Spleen (tissue), 11 donors: ENCODE measurements at regions not wholly inside any gene's neighbourhood (a gene's known extent, or its start where the extent isn't known, plus 50 kb on each side); places are given as distances from the start of the nearest gene placed in this dataset.
"Not testable (repeated sequence)": the region's sequence is repeated elsewhere in the genome, so short reads cannot be mapped to it uniquely, and the experiment has no call there.

Experiments
- DNase-seq: peaks from one replicate; pipeline ENCODE4 v3.0.0-alpha.2; 2020
- H3K27ac ChIP-seq, 8 donors: fragments of 200-600 bp; sonication (generic) in 7 of 8; 1 replicate in 4 of 8; 2 replicates in 4 of 8; pipeline versions ENCODE4 v1.5.0 to v1.8.0; 2016 to 2021; ENCODE audit warnings: inconsistent platforms in 4 of 8, mild to moderate bottlenecking in 4 of 8, moderate library complexity in 1 of 8
- H3K27me3 ChIP-seq, 7 donors: fragments of 200-600 bp; sonication (generic) in 6 of 7; replicated peaks in 1 of 7; 1 replicate in 4 of 7; 2 replicates in 3 of 7; pipeline versions ENCODE4 v1.5.0 to v1.8.0; 2016 to 2021; ENCODE audit warnings: inconsistent platforms in 3 of 7, mild to moderate bottlenecking in 1 of 7
- H3K36me3 ChIP-seq, 6 donors: fragments of 200-600 bp; sonication (generic) in 5 of 6; 1 replicate in 4 of 6; 2 replicates in 2 of 6; pipeline versions ENCODE4 v1.5.0 to v1.8.0; 2016 to 2021; ENCODE audit warnings: inconsistent platforms in 2 of 6
- H3K4me1 ChIP-seq, 6 donors: fragments of 200-600 bp; sonication (generic) in 5 of 6; 1 replicate in 3 of 6; 2 replicates in 3 of 6; pipeline versions ENCODE4 v1.5.0 to v1.8.0; 2016 to 2021; ENCODE audit warnings: inconsistent platforms in 3 of 6
- H3K4me3 ChIP-seq, 8 donors: fragments of 200-600 bp; sonication (generic) in 7 of 8; 1 replicate in 4 of 8; 2 replicates in 4 of 8; pipeline versions ENCODE4 v1.5.0 to v1.8.0; 2016 to 2021; ENCODE audit warnings: inconsistent platforms in 4 of 8, mild to moderate bottlenecking in 4 of 8, moderate library complexity in 2 of 8
- H3K9me3 ChIP-seq, 8 donors: fragments of 200-600 bp; sonication (generic) in 7 of 8; 1 replicate in 4 of 8; 2 replicates in 4 of 8; pipeline versions ENCODE4 v1.5.0 to v1.8.0; 2016 to 2021; ENCODE audit warnings: inconsistent platforms in 4 of 8
- CTCF ChIP-seq, 11 experiments: fragments of 200-600 bp in 7 of 11; fragments of 450-650 bp in 4 of 11; sonication (generic) in 4 of 11; IDR thresholded peaks in 8 of 11; conservative IDR thresholded peaks in 3 of 11; 1 replicate in 7 of 11; 2 replicates in 4 of 11; pipeline versions ENCODE4 v1.4.0 to v1.8.0; 2016 to 2021; ENCODE audit warnings: antibody characterized with exemption in 11 of 11, inconsistent platforms in 4 of 11, mild to moderate bottlenecking in 1 of 11
- POLR2A ChIP-seq, 3 donors: fragments of 450-650 bp; IDR thresholded peaks; one replicate each; pipeline ENCODE4 v1.5.1; 2017; ENCODE audit warnings: antibody characterized with exemption in 3 of 3, mild to moderate bottlenecking in 1 of 3
- POLR2AphosphoS5 ChIP-seq, 3 donors: sonication (generic); formaldehyde crosslinking; IDR thresholded peaks; one replicate each; pipeline ENCODE4 v1.5.1; 2017; ENCODE audit warnings: antibody characterized with exemption in 3 of 3
- WGBS, 5 donors: extraction: QIAGEN DNeasy Blood & Tissue Kit in 3 of 5; methylation state at CpG; one replicate each; pipeline versions ENCODE4 v1.1.5 to v1.1.7; 2013 to 2018; 5-methylcytosine and 5-hydroxymethylcytosine counted together
- intact Hi-C: fragments of 100-400 bp; cut with DNase I; formaldehyde crosslinking; loops from one replicate; pipeline ENCODE4 v1.15.0; 2023; ENCODE audit warnings: low total_unique reads
- donor health status: healthy with polysubstance abuse.
- donor health status: DM: no; HTN: no; CAD: no; lungs with moderate emphysema.
- donor health status: DM: no; HTN: no; CAD: no.
- donor health status: Bipolar disorder and iron deficiency.
- donor health status: healthy.
- donor health status: DM: no; HTN: no; CAD: no.
- donor health status: DM: yes; HTN: yes; CAD: no.

GRCh38 chr16:86075839-86076440 lies 177.0 kb downstream of the IRF8 start:
- peak; percentile 51 for DNase-seq
- Histone ChIP-seq H3K36me3 (no peaks in the 10 kb centered on the region), H3K4me3 (no peak overlapping the region), H3K27me3 (peaks cover 0 to 53% (median 0%) of the 10 kb centered on the region in 7 donors), H3K9me3 (no peaks in the 10 kb centered on the region), H3K27ac (no peak overlapping the region), H3K4me1 (peaks cover 0 to 28% (median 13%) of the 10 kb centered on the region in 6 donors)
- TF ChIP-seq CTCF (IDR thresholded peaks at IDR 0.05 in 8 of 11, conservative IDR thresholded peaks at IDR 0.05 in 3 of 11), result no peak
- TF ChIP-seq POLR2AphosphoS5 (IDR thresholded peaks at IDR 0.05), result no peak
- TF ChIP-seq POLR2A (IDR thresholded peaks at IDR 0.05), result no peak
- intact Hi-C loops, result loop anchor here (10.0 kb wide), 1 partner anchor 269 kb away; no protein-coding TSS in a partner anchor
- 79 to 94% (median 84%) methylated on average over 9 of the region's 9 CpGs for WGBS, 5 donors

- Histone ChIP-seq H3K9me3 (no peaks in the 10 kb centered on the region), H3K36me3 (no peaks in the 10 kb centered on the region), H3K4me1 (peaks cover 0 to 27% (median 13%) of the 10 kb centered on the region in 6 donors), H3K27me3 (peaks cover 0 to 52% (median 0%) of the 10 kb centered on the region in 7 donors), H3K27ac (no peak overlapping the region), H3K4me3 (no peak overlapping the region)
- DNase-seq, result peak; percentile 21
- TF ChIP-seq POLR2AphosphoS5 (IDR thresholded peaks at IDR 0.05), result no peak
- no peak for TF ChIP-seq CTCF (IDR thresholded peaks at IDR 0.05 in 8 of 11, conservative IDR thresholded peaks at IDR 0.05 in 3 of 11)
- TF ChIP-seq POLR2A (IDR thresholded peaks at IDR 0.05), result no peak
- WGBS, 5 donors, result 87 to 93% (median 88%) methylated on average over 5 of the region's 5 CpGs
- intact Hi-C loops, result loop anchor here (10.0 kb wide), 1 partner anchor 268 kb away; no protein-coding TSS in a partner anchor
Measured at GRCh38 chr16:86076606-86077005, 177.6 kb downstream of the IRF8 start.

GRCh38 chr16:86077243-86077940 lies 178.4 kb downstream of the IRF8 start:
- intact Hi-C loops, result loop anchor here (10.0 kb wide), 1 partner anchor 267 kb away; no protein-coding TSS in a partner anchor
- peak; percentile 39 for DNase-seq
- H3K4me3 ChIP-seq, result no peak overlapping the region
- TF ChIP-seq CTCF (IDR thresholded peaks at IDR 0.05 in 8 of 11, conservative IDR thresholded peaks at IDR 0.05 in 3 of 11), result no peak
- TF ChIP-seq POLR2A (IDR thresholded peaks at IDR 0.05), result no peak
- H3K27me3 ChIP-seq, result peaks cover 0 to 49% (median 0%) of the 10 kb centered on the region in 7 donors
- H3K4me1 ChIP-seq, result peaks cover 0 to 27% (median 13%) of the 10 kb centered on the region in 6 donors
- WGBS, 5 donors, result 86 to 96% (median 89%) methylated on average over 17 of the region's 17 CpGs
- H3K27ac ChIP-seq, result no peak overlapping the region
- H3K9me3 ChIP-seq, result no peaks in the 10 kb centered on the region
- no peaks in the 10 kb centered on the region for H3K36me3 ChIP-seq

- Histone ChIP-seq H3K27ac (no peak overlapping the region), H3K4me1 (peaks cover 0 to 21% (median 9%) of the 10 kb centered on the region in 6 donors), H3K27me3 (peaks cover 0 to 49% (median 0%) of the 10 kb centered on the region in 7 donors), H3K9me3 (no peaks in the 10 kb centered on the region), H3K4me3 (no peak overlapping the region), H3K36me3 (no peaks in the 10 kb centered on the region)
- TF ChIP-seq POLR2A (IDR thresholded peaks at IDR 0.05), result no peak
- TF ChIP-seq CTCF (IDR thresholded peaks at IDR 0.05 in 8 of 11, conservative IDR thresholded peaks at IDR 0.05 in 3 of 11), result no peak
- TF ChIP-seq POLR2AphosphoS5 (IDR thresholded peaks at IDR 0.05), result no peak
- WGBS, 5 donors, result 81 to 95% (median 90%) methylated on average over 18 of the region's 18 CpGs
- intact Hi-C loops, result loop anchor here (10.0 kb wide), 1 partner anchor 267 kb away; no protein-coding TSS in a partner anchor
- DNase-seq, result peak; percentile 31
Measured at GRCh38 chr16:86078121-86078600, 179.2 kb downstream of the IRF8 start.

GRCh38 chr16:86078711-86079110 lies 179.7 kb downstream of the IRF8 start:
- peak; percentile 18 for DNase-seq
- intact Hi-C loops, result loop anchor here (10.0 kb wide), 1 partner anchor 266 kb away; no protein-coding TSS in a partner anchor
- peaks cover 0 to 18% (median 7%) of the 10 kb centered on the region in 6 donors for H3K4me1 ChIP-seq
- WGBS, 5 donors, result 90 to 96% (median 95%) methylated on average over 13 of the region's 13 CpGs
- H3K36me3 ChIP-seq, H3K4me3 ChIP-seq, H3K9me3 ChIP-seq, H3K27ac ChIP-seq: not testable (repeated sequence)
- H3K27me3 ChIP-seq, result peaks cover 0 to 49% (median 0%) of the 10 kb centered on the region in 7 donors
